AG04449 (cell line): ENCODE measurements at regions not wholly inside any gene's neighbourhood (a gene's known extent, or its start where the extent isn't known, plus 50 kb on each side); places are given as distances from the start of the nearest gene placed in this dataset.

Experiments used
- CTCF ChIA-PET: fragments of 350-600 bp; formaldehyde crosslinking; extraction: SDS; loops from one replicate; lab custom pipeline; 2021; ENCODE audit warnings: antibody characterized with exemption; lab: Yijun Ruan, JAX
- POLR2A ChIA-PET: fragments of 400-600, 350-600 bp; formaldehyde crosslinking; extraction: SDS; loops from one replicate; lab custom pipeline; 2020; ENCODE audit warnings: antibody characterized with exemption, inconsistent platforms; lab: Yijun Ruan, JAX
- DNase-seq: peaks from one replicate; pipeline ENCODE4 v3.0.0-alpha.2; 2010; ENCODE audit warnings: low read depth, low spot score
- H3K4me3 ChIP-seq: 2 replicates; pipeline ENCODE4 v1.5.1; 2011; ENCODE audit warnings: low read depth, mild to moderate bottlenecking, control low read depth, low read length
- TF ChIP-seq, protein P1 (sequence below): IDR thresholded peaks from one replicate; pipeline ENCODE4 v1.5.1; 2011; ENCODE audit warnings: mild to moderate bottlenecking, moderate library complexity, low read length, control low read depth, inconsistent platforms; ENCODE audit not compliant: insufficient read depth; ENCODE audit errors: missing control alignments

DNA sequence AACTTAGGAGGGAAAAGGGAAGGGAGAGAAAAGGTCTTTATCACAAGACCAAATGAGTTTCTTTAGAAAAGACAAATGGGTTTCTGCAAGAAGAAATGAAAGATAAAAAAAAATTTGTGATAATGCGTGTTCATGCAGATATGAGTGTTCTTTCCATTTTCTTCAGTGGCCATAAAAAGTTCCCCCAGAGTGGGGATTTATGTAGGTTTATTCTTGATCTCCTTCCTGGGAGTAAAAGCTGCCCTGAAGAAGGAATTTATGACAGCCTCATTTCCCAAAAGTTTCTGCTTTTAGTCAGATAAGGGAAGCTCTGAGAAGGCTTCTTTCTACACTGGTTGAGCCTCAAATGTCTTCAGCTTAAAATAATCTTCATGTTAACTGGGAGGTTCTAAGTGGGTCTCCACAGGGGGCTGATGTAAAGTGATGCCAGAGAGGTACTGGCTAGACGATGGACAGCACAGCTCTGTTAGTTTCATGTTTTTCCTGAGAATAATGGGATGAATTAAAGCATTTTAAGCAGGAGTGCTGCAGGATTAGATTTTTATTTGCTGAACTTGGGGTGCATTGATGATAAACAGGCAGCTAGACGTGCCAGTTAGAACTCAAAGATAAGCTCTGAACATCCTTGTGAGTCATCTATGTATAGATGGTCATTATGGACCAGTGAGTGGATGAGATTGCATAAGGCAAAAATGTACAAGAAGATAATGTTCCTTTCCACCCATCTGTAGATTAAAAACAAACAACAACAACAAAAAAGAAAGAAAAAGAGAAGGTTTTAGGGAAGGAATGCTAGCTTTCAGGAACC lies 65.6 kb upstream of the EPCAM start:
- ChIA-PET POLR2A (no interaction called here), CTCF (interaction anchor here (1.6 to 2.4 kb wide), 4 partner anchors 11 to 314 kb away, joined by 3 to 19 read pairs (median 4); no protein-coding TSS in a partner anchor)
- TF ChIP-seq, protein P1, sequence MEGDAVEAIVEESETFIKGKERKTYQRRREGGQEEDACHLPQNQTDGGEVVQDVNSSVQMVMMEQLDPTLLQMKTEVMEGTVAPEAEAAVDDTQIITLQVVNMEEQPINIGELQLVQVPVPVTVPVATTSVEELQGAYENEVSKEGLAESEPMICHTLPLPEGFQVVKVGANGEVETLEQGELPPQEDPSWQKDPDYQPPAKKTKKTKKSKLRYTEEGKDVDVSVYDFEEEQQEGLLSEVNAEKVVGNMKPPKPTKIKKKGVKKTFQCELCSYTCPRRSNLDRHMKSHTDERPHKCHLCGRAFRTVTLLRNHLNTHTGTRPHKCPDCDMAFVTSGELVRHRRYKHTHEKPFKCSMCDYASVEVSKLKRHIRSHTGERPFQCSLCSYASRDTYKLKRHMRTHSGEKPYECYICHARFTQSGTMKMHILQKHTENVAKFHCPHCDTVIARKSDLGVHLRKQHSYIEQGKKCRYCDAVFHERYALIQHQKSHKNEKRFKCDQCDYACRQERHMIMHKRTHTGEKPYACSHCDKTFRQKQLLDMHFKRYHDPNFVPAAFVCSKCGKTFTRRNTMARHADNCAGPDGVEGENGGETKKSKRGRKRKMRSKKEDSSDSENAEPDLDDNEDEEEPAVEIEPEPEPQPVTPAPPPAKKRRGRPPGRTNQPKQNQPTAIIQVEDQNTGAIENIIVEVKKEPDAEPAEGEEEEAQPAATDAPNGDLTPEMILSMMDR: no peak
- H3K4me3 ChIP-seq: no peak overlapping the region
- DNase-seq: no peak

DNA sequence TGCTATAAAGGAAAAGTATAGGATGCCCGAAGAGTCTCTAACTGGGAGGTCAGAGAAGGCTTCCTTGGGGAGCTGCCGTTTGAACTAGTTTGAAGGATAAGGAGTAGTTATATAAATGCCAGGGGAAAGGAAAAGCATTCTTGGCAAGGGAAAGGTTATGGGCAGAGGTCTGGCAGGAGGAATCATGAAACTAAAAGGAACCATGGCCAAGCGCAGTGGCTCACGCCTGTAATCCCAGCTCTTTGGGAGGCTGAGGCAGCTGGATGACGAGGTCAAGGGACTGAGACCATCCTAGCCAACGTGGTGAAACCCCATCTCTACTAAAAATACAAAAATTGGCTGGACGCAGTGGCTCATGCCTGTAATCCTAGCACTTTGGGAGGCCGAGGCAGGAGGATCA lies 66.8 kb upstream of the EPCAM start:
- CTCF ChIA-PET: interaction anchor here (1.6 to 3.2 kb wide), 2 partner anchors 10 to 20 kb away, joined by 3 to 18 read pairs; no protein-coding TSS in a partner anchor
- no peak overlapping the region for H3K4me3 ChIP-seq
- no peak for DNase-seq
- TF ChIP-seq, protein P1: no peak
- POLR2A ChIA-PET: no interaction called here

DNA sequence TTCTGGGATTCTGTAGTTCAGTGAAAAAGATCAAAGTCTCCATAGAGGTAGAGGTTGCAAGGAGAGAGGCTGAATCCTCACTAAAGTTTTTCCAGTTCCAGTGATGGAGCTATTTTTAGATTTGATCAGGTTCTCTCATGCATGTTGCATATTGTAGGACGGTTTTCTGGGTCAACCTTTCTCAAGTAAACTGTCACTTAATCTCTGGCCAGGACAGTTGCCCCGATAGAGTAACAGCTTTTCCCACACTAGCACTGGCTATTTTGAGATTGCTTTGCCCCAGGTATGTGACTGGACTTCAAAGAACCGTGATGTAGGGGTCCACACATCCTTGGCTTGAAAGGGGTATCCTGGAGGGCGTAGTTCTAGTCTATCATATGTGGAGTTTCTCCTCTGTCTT lies 67.4 kb upstream of the EPCAM start:
- ChIA-PET CTCF (interaction anchor here (0.7 to 3.2 kb wide), 6 partner anchors 9 to 382 kb away, joined by 3 to 18 read pairs (median 3); no protein-coding TSS in a partner anchor), POLR2A (no interaction called here)
- TF ChIP-seq, protein P1: no peak

DNA sequence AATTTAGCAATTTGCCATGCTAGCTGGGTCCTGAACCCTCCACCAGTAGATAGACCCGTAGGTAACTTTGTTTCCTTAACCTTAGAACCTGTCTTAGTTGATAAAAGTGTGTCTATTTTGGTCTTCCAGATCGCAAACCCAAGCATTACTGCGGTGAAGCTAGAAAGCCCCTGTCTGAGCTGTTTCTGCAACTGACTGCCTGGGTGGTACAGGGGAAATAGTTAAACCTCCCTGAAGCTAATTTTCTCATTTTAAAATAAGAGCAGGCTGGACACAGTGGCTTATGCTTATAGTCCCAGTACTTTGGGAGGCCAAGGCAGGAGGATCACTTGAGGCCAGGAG lies 67.9 kb upstream of the EPCAM start:
- DNase-seq: no peak
- ChIA-PET CTCF (interaction anchor here (0.7 to 3.2 kb wide), 7 partner anchors 10 to 382 kb away, joined by 3 to 18 read pairs (median 3); no protein-coding TSS in a partner anchor), POLR2A (no interaction called here)
- H3K4me3 ChIP-seq: no peak overlapping the region
- TF ChIP-seq, protein P1: no peak

More for the DNA sequence above, 67.4 kb upstream of the EPCAM start:
- H3K4me3 ChIP-seq: no peak overlapping the region
- DNase-seq: no peak

DNA sequence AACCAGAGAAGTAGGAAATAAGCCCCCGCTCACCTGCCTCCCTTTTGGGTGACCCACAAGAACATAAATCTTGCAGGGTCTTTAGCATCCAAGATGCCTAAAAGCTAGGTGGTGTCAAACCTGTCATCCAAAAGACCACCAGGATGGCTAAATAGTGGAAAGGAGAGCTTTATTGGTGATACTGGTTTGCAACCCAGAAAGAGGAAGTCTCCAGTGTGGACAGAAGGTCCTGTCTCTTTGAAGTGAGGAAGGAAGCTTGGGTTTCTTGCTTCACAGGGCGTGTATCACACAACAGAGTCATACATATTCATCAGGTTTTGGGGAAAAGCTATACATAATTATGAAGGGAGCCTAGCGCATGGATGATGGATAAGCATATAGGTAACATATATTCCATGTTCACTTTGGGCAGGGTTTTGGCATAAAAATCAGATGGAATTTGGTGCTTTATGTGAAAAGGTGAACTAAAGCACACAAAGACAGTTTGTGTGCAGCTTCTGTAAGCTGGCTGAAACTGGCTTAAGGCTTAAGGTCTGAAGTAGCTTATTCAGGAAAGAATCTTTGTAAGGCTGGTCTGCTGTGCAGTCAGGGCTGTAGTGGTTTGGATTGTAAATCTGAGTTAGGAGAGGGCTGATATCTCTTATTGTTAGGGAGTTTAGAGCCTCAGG lies 68.4 kb upstream of the EPCAM start:
- CTCF ChIA-PET: interaction anchor here (0.9 to 3.2 kb wide), 6 partner anchors 9 to 381 kb away, joined by 3 to 18 read pairs (median 3); no protein-coding TSS in a partner anchor
- POLR2A ChIA-PET: no interaction called here
- no peak for DNase-seq
- TF ChIP-seq, protein P1: no peak
- H3K4me3 ChIP-seq: no peak overlapping the region

DNA sequence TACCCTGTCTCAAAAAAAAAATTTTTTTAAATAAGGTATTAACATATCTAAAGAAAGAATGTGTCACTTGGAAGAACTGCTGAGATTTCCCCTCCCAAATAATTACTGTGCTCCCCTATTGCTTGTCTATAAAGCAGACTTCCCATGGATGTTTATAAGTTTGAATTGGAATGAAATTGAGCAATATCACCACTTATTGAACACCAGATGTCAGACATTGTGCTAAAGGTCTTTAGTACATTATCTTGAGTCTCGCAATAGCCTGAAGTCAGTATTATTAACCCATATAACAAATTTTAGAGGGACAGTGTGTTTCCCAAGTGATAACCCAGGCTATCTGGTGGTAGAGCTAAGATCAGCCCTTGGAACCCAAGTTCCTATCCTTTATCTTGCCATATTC lies 69.0 kb upstream of the EPCAM start:
- no peak for DNase-seq
- ChIA-PET POLR2A (no interaction called here), CTCF (interaction anchor here (0.9 to 3.2 kb wide), 5 partner anchors 9 to 35 kb away, joined by 3 to 18 read pairs (median 3); no protein-coding TSS in a partner anchor)
- TF ChIP-seq, protein P1: no peak
- H3K4me3 ChIP-seq: no peak overlapping the region
